GM10266 (cell line): ENCODE measurements at regions not wholly inside any gene's neighbourhood (a gene's known extent, or its start where the extent isn't known, plus 50 kb on each side); places are given as distances from the start of the nearest gene placed in this dataset.

Experiments used
- DNase-seq: peaks from one replicate; pipeline ENCODE4 v3.0.0; 2012; ENCODE audit errors: extremely low spot score
- TF ChIP-seq, protein P1 (sequence below): IDR thresholded peaks from 2 replicates; pipeline ENCODE4 v1.5.1; 2012; ENCODE audit warnings: mild to moderate bottlenecking, low read depth; ENCODE audit not compliant: control insufficient read depth, insufficient read depth; ENCODE audit errors: missing control alignments

DNA sequence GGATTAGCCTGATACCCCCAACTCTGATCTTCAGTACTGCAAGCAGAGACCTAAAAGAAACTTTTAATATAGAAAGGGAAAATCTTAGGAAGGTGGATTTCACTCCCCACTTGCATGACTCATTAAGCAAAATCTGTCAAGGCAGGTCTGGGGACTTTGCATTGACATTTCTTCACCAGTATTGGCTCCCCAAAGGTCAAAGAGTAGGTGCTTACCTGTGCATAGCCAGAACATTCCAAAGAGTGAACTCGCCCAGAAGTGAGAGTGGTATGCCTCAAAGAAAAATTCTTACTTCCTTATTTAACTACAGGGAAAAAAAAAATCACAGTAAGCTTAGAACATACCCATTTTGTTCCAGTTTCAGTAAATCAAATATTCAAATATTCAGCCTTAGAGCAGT is 140.9 kb upstream of the TP63 start:
- TF ChIP-seq, protein P1, sequence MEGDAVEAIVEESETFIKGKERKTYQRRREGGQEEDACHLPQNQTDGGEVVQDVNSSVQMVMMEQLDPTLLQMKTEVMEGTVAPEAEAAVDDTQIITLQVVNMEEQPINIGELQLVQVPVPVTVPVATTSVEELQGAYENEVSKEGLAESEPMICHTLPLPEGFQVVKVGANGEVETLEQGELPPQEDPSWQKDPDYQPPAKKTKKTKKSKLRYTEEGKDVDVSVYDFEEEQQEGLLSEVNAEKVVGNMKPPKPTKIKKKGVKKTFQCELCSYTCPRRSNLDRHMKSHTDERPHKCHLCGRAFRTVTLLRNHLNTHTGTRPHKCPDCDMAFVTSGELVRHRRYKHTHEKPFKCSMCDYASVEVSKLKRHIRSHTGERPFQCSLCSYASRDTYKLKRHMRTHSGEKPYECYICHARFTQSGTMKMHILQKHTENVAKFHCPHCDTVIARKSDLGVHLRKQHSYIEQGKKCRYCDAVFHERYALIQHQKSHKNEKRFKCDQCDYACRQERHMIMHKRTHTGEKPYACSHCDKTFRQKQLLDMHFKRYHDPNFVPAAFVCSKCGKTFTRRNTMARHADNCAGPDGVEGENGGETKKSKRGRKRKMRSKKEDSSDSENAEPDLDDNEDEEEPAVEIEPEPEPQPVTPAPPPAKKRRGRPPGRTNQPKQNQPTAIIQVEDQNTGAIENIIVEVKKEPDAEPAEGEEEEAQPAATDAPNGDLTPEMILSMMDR = no peak
- DNase-seq = no peak

DNA sequence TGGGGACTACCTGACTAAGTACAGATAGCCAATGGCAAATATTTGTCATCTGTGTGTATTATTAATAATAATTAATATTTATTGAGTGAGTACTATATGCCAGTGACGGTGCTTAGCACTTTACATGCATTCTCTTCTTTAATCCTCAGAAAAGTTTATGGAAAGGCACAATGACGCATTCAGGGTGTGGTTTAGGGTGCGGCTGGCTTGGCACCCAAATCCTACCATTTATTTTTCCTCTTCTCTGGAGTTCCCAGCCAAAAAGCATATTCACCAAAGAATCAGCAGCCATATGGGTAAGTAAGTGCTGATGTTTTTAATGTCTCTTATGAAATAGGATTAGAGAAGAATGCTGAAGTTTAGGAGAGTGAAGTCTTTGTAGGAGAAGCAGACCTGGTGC is 140.4 kb upstream of the TP63 start:
- DNase-seq = no peak
- TF ChIP-seq, protein P1 = no peak

DNA sequence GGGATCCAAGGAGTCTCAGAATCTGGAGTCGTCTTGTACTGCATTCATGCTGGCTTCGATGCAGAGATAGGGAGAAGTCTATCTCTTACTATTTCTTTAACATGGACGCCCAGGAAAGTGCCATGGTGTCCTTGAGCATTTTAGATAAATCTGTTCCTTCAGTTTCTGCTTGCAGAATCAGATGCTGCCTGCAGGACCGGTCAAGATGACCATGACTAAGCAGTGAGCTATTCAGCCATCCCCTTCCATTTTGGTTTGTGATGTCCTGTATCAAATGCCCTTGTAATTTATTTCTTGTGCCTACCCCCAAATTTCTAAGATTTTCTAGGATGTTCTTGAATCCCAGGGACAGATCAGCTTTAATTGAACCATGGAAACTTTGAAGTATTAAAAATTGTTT is 139.4 kb upstream of the TP63 start:
- DNase-seq = no peak
- TF ChIP-seq, protein P1 = no peak

DNA sequence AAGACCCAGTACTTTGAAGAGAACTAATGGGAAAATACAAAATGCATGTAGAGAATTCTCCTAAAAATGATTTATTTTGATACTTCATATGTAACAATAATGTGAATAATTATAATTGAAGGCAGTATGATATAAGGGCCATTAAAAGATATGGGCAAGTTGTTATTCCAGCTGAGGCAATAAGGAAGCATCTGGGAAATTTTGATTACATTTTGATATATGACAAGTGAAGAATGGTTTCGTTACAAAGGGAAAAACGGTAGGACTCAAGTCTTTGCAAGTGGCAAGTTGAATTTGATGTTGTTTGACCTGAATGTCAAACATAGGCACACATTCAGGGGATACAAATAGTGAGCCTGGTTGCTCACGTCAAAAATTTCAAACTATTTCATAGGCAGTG is 137.9 kb upstream of the TP63 start:
- no peak for DNase-seq
- TF ChIP-seq, protein P1 = no peak

DNA sequence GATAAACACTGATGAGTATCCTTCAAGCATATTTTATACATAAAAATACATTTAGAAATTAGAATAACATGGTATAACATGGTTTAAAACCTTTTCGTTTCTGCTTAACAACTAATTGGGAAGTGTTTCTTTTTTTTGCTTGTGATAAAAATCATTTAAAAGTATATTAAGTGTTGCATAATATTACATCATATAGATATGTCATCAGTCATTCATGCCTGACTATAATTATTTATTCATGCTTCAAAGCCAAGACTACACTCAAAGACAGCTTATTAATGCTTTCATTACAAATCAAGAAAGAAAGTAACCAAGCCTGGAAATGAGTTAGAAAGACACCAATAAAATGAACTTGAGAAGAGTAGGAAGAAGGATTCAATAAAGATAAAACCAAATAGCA is 136.6 kb upstream of the TP63 start:
- DNase-seq = no peak
- TF ChIP-seq, protein P1 = no peak

DNA sequence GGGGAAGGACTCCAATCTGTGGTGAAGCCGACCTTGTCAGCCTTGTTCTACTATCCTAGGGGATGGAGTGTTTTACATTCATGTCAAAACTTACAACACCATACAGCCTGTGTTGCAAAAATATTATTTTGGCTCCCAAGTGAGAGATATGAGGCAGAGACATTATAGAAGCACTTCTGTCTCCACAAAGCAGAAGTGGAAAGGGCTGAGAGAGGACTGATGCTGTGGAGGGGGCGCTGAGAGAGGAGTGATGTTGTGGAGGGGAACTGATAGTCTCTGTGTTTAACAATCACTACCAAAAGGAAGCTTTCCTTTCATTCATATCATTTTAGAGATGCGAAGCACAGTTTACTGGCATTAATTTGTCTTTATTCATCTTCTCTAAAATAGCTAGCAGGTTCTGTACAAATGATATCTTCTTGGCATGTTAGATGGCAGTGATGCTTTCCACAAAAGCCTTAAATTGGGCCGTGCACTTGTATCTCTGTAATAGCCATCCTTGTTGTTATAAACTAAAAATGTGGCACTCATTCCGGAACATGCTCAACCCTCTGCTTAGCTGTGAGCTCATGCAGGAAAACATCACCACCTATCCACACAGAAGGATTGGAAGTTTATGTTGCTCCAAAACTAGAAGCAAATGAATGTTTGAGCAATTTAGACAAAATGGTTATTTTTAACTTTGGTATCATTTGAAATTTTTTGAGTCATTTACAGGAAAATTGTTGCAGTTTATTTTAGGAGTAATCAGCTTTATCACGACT is 134.6 kb upstream of the TP63 start:
- no peak for DNase-seq
- TF ChIP-seq, protein P1 = no peak

DNA sequence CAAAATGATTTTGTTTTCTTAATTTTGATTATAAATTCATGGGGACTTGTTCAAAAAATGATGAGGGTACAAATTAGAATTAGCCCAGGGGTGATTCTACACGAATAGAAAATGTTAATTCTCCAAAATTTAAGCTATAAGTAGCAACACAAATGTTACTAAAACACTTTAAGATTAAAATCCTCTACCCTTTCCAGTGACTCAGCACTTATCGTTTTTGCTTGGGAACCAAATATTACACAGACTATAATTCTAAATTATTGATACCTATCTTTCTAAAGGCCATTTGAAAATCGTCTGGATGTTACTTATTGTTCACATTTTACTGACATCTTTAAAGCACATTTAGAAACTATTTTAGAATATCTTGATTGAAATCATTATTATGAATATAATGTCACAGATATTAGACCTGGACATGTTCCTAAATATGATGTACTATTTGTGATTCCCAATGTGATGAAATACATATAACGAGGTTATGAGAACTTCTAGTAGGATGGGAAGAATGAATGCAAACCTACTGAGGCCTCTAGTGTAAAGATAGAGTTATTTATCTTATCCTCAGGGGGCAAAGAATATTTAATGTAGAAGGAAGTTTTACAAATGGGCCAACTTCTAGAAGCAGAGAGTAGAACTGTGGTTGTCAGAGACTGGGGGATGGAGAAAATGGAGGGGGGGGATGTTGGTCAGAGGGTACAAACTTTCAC is 132.0 kb upstream of the TP63 start:
- TF ChIP-seq, protein P1 = no peak
- DNase-seq = no peak
